Transverse colon (tissue), 4 donors: ENCODE measurements at regions not wholly inside any gene's neighbourhood (a gene's known extent, or its start where the extent isn't known, plus 50 kb on each side); places are given as distances from the start of the nearest gene placed in this dataset.

Experiments
- DNase-seq: peaks from one replicate; pipeline ENCODE4 v3.0.0-alpha.2; 2019
- H3K27ac ChIP-seq, 4 donors: fragments of 200-600 bp; sonication (generic); 2 replicates each; pipeline ENCODE4 v1.5.1; 2016 to 2018; ENCODE audit warnings: inconsistent platforms in 4 of 4
- H3K27me3 ChIP-seq: fragments of 200-600 bp; sonication (generic); 2 replicates; pipeline ENCODE4 v1.5.1; 2017; ENCODE audit warnings: inconsistent platforms
- H3K36me3 ChIP-seq, 4 donors: fragments of 200-600 bp; sonication (generic); 2 replicates each; pipeline ENCODE4 v1.5.1; 2017 to 2019; ENCODE audit warnings: inconsistent platforms in 4 of 4
- H3K4me1 ChIP-seq, 4 donors: fragments of 200-600 bp; sonication (generic); 2 replicates each; pipeline ENCODE4 v1.5.1; 2017 to 2020; ENCODE audit warnings: inconsistent platforms in 4 of 4
- H3K4me3 ChIP-seq, 4 donors: fragments of 200-600 bp; sonication (generic); 1 replicate in 1 of 4; 2 replicates in 3 of 4; pipeline versions ENCODE4 v1.5.1 to v1.6.1; 2017 to 2019; ENCODE audit warnings: inconsistent platforms in 4 of 4
- H3K9me3 ChIP-seq, 2 donors: fragments of 200-600 bp; sonication (generic); 2 replicates each; pipeline ENCODE4 v1.5.1; 2017 to 2019; ENCODE audit warnings: inconsistent platforms in 2 of 2
- EP300 ChIP-seq: sonication (generic); formaldehyde crosslinking; IDR thresholded peaks from one replicate; pipeline ENCODE4 v1.6.1; 2017; ENCODE audit warnings: antibody characterized with exemption, low read depth
- POLR2A ChIP-seq: fragments of 450-650 bp; IDR thresholded peaks from one replicate; pipeline ENCODE4 v1.6.1; 2016; ENCODE audit warnings: antibody characterized with exemption, mild to moderate bottlenecking, moderate library complexity
- POLR2AphosphoS5 ChIP-seq, 3 donors: sonication (generic); formaldehyde crosslinking; IDR thresholded peaks; one replicate each; pipeline ENCODE4 v1.6.1; 2016; ENCODE audit warnings: antibody characterized with exemption in 3 of 3
- WGBS, 2 donors: methylation state at CpG; one replicate each; pipeline ENCODE4 v1.1.5; 2018; ENCODE audit warnings: low coverage in 1 of 2; 5-methylcytosine and 5-hydroxymethylcytosine counted together
- in situ Hi-C, 4 donors: fragments of 200-750 bp; cut with MboI; loops; one replicate each; pipeline versions ENCODE4 v1.15.0 to v1.15.1; 2017; ENCODE audit warnings: low sequenced_read_pairs in 3 of 4, low pct_ligation_motif_present in 1 of 4, low pct_unique_long_range_greater_than_20kb in 1 of 4
- intact Hi-C: fragments of 100-400 bp; cut with DNase I; formaldehyde crosslinking; loops from one replicate; pipeline ENCODE4 v1.15.1; 2023; ENCODE audit warnings: low total_unique reads
- TF ChIP-seq, protein P1 (sequence below), 5 experiments: fragments of 200-600 bp in 3 of 5; fragments of 450-650 bp in 2 of 5; sonication (generic) in 3 of 5; IDR thresholded peaks; 1 replicate in 2 of 5; 2 replicates in 3 of 5; pipeline ENCODE4 v1.5.1; 2016 to 2017; ENCODE audit warnings: antibody characterized with exemption in 5 of 5, inconsistent platforms in 3 of 5, mild to moderate bottlenecking in 2 of 5, moderate library complexity in 1 of 5

DNA sequence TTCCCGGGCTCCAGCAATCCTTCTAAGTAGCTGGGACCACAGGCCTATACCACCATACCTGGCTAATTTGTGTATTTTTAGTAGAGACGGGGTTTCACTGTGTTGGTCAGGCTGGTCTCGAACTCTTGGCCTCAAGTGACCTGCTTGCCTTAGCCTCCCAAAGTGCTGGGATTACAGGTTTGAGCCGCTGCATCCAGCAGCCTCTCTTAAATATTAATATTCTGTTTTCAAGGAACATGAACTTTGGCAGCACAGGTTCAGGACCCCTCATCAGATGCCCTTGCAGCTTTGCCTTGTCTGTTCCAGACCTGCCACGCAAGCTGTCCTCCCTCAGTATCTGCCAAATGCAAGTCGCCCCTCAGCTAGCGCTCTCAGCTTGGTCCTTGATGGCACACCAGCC lies 166.8 kb downstream of the KCTD15 start:
- no peak overlapping the region for H3K4me3 ChIP-seq
- no peaks in the 10 kb centered on the region for H3K36me3 ChIP-seq
- intact Hi-C loops (no loop called here), in situ Hi-C loops (no loop called here)
- TF ChIP-seq POLR2A (no peak), POLR2AphosphoS5 (IDR thresholded peaks at IDR 0.05) (no peak), EP300 (no peak)
- TF ChIP-seq, protein P1, sequence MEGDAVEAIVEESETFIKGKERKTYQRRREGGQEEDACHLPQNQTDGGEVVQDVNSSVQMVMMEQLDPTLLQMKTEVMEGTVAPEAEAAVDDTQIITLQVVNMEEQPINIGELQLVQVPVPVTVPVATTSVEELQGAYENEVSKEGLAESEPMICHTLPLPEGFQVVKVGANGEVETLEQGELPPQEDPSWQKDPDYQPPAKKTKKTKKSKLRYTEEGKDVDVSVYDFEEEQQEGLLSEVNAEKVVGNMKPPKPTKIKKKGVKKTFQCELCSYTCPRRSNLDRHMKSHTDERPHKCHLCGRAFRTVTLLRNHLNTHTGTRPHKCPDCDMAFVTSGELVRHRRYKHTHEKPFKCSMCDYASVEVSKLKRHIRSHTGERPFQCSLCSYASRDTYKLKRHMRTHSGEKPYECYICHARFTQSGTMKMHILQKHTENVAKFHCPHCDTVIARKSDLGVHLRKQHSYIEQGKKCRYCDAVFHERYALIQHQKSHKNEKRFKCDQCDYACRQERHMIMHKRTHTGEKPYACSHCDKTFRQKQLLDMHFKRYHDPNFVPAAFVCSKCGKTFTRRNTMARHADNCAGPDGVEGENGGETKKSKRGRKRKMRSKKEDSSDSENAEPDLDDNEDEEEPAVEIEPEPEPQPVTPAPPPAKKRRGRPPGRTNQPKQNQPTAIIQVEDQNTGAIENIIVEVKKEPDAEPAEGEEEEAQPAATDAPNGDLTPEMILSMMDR (IDR thresholded peaks at IDR 0.05), result no peak
- no peak overlapping the region for H3K27ac ChIP-seq
- 86 to 91% methylated on average over 7 of the region's 7 CpGs for WGBS, 2 donors
- peaks cover 0 to 5% of the 10 kb centered on the region in 2 donors for H3K9me3 ChIP-seq
- no peak for DNase-seq
- no peaks in the 10 kb centered on the region for H3K27me3 ChIP-seq
- no peaks in the 10 kb centered on the region for H3K4me1 ChIP-seq

DNA sequence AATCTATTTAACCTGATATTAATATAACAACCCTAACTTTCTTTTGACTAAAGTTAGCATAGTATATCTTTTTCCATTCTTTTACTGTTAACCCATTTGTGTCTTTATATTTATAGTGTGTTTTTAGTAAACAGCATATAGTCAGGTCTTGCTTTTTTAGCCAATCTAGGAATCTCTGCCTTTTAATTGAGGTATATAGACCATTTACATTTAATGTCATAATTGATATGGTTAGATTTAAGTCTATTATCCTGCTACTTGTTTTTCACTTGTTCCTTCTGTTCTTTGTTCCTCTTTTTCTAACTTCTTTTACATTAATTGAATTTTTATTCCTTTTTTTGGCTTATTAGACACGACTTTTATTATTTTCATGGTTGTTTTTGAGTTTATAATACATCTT lies 174.4 kb downstream of the KCTD15 start:
- 43 to 45% methylated on average over 1 of the region's 1 CpG for WGBS, 2 donors

DNA sequence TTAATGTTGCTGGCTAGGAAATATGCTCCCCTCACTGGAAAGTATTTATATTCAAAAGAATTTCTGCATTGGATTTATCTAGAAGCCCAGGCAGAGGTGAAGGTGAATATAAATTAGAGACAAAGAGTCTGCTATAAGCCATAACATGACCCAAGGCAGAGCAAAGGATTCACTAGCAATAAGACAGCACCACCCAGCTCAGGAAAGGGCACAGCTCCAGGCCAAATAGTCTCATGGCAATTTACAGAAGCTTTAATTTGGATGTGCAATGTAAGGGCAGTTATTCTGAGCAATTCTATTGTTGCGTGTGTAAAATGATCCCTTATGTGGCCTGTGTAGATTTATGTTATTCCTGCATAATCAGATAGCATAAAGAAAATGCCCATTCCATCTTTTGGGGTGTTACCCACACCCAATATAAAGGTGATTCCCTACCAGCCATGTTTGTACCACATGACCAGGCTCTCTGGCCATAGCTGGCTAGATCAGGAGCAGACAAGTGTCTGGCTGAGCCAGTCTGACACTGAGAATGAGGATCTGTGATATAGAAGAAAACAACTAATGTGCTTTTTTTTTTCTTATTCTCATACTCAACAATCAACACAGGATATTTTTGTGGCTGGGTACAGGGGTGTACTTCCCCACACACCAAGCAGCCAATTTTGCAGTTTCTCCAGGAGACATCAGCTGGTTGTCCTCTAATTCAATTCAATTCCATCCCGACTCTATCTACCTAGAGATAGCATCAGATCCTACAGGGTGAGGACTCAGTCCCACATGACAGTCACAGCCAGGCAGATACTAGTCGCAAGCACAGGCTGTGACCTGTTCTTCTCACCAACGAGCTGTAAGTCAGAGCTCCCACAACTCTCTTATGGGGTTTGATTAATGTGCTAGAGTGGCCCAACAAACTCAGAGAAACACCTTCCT lies 181.4 kb downstream of the KCTD15 start:
- intact Hi-C loops, result no loop called here

More for the DNA sequence above, 174.4 kb downstream of the KCTD15 start:
- intact Hi-C loops (no loop called here), in situ Hi-C loops (no loop called here)
- no peaks in the 10 kb centered on the region for H3K4me1 ChIP-seq
- H3K4me3 ChIP-seq, result no peak overlapping the region
- no peaks in the 10 kb centered on the region for H3K27me3 ChIP-seq
- no peak for DNase-seq
- H3K9me3 ChIP-seq, result peaks cover 3 to 16% of the 10 kb centered on the region in 2 donors
- H3K27ac ChIP-seq, result no peak overlapping the region
- H3K36me3 ChIP-seq, result no peaks in the 10 kb centered on the region
- TF ChIP-seq EP300, result no peak

DNA sequence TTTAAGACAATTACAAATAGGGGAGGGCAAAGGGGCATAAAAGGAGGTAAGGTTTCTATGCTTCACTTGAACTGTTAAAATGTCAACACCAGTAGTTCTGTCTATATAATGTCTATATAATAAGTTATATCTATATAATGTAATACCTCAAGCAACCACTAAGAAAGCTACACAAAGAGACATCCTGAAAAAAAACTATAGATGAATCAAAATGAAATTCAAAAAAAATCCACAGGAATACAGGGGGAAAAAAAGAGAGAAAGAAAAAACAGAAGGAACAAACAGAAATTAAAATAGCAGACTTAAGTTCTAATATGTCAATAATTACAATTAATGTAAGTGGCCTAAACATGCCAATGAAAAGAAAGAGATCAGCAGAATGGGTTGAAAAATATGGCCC lies 186.0 kb downstream of the KCTD15 start:
- H3K27me3 ChIP-seq, result no peaks in the 10 kb centered on the region
- H3K4me3 ChIP-seq, result no peak overlapping the region
- peaks cover 0 to 3% of the 10 kb centered on the region in 2 donors for H3K9me3 ChIP-seq
- in situ Hi-C loops, result no loop called here
- intact Hi-C loops, result no loop called here
- TF ChIP-seq, protein P1 (IDR thresholded peaks at IDR 0.05), result peak in 2 of 5 experiments; percentile 11 to 22
- TF ChIP-seq POLR2AphosphoS5 (IDR thresholded peaks at IDR 0.05), result no peak
- H3K27ac ChIP-seq, result no peak overlapping the region
- no peaks in the 10 kb centered on the region for H3K36me3 ChIP-seq
- DNase-seq, result no peak
- H3K4me1 ChIP-seq, result no peaks in the 10 kb centered on the region

More for the DNA sequence above, 181.4 kb downstream of the KCTD15 start:
- Histone ChIP-seq H3K4me3 (no peak overlapping the region), H3K27me3 (no peaks in the 10 kb centered on the region), H3K9me3 (no peaks in the 10 kb centered on the region), H3K36me3 (no peaks in the 10 kb centered on the region), H3K27ac (no peak overlapping the region), H3K4me1 (no peaks in the 10 kb centered on the region)
- no peak for DNase-seq
- TF ChIP-seq EP300, result no peak
- TF ChIP-seq POLR2AphosphoS5 (IDR thresholded peaks at IDR 0.05), result no peak
- no peak for TF ChIP-seq POLR2A
- TF ChIP-seq, protein P1 (IDR thresholded peaks at IDR 0.05), result no peak
- in situ Hi-C loops, result no loop called here
- WGBS, 2 donors, result 71% methylated on average over 4 of the region's 4 CpGs; no CpG with 5 or more reads in 1 of the 2 donors
